ENCODE measurements at regions not wholly inside any gene's neighbourhood (a gene's known extent, or its start where the extent isn't known, plus 50 kb on each side); places are given as distances from the start of the nearest gene placed in this dataset.

DNA sequence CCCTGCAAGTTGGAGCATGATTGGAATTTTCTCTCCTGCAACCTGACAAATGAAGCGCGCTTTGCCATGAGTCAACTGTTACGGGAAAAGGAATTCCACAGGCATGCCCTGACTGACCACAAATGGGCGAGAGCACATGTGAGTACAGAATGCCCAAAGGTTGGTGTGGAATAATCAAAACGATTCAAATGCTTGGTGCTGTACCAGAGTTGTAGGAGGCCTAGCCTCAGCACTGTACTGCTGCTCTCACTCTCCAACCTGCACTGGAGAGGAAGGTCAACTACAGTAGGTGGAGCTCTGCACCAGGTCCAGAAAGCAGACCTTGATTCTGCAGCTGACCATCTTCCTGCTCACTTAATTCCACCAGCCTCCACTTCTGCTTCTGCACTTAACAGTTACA, 406.9 kb upstream of the ACTBL2 start:
- TF ChIP-seq, protein P1, sequence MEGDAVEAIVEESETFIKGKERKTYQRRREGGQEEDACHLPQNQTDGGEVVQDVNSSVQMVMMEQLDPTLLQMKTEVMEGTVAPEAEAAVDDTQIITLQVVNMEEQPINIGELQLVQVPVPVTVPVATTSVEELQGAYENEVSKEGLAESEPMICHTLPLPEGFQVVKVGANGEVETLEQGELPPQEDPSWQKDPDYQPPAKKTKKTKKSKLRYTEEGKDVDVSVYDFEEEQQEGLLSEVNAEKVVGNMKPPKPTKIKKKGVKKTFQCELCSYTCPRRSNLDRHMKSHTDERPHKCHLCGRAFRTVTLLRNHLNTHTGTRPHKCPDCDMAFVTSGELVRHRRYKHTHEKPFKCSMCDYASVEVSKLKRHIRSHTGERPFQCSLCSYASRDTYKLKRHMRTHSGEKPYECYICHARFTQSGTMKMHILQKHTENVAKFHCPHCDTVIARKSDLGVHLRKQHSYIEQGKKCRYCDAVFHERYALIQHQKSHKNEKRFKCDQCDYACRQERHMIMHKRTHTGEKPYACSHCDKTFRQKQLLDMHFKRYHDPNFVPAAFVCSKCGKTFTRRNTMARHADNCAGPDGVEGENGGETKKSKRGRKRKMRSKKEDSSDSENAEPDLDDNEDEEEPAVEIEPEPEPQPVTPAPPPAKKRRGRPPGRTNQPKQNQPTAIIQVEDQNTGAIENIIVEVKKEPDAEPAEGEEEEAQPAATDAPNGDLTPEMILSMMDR (IDR thresholded peaks at IDR 0.05), result no peak
- no peak for TF ChIP-seq EZH2 (IDR thresholded peaks at IDR 0.05)
- TF ChIP-seq EZH2phosphoT487 (IDR thresholded peaks at IDR 0.05), result no peak
